WI38 (cell line): ENCODE measurements at regions not wholly inside any gene's neighbourhood (a gene's known extent, or its start where the extent isn't known, plus 50 kb on each side); places are given as distances from the start of the nearest gene placed in this dataset.

Experiments
- H3K4me3 ChIP-seq: 2 replicates; pipeline ENCODE4 v1.5.1; 2011; ENCODE audit warnings: low read depth, mild to moderate bottlenecking, control low read depth, low read length
- TF ChIP-seq, protein P1 (sequence below): IDR thresholded peaks from 2 replicates; pipeline ENCODE4 v1.5.1; 2012; ENCODE audit warnings: low read depth, mild to moderate bottlenecking, control low read depth, low read length

DNA sequence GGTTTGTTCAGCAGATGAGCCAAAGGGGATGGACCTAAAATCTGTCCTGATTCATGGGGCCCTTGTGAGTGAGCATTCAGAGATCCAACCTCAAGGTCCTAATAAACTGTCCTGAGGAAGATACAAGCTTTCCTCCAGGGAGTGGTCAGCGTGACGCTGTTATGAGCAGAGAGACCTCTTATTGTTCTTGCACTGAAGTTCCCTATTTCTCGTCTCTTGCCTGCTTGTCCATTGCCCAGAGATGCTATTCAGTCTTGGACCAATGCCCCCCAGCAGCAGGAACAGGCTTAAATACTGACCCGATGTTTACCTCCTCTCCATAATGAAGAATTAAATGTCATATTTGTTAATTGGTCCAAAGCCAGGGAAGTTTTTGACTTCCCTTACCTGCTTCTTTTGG is 225.2 kb upstream of the PGR start:
- H3K4me3 ChIP-seq: no peak overlapping the region
- TF ChIP-seq, protein P1, sequence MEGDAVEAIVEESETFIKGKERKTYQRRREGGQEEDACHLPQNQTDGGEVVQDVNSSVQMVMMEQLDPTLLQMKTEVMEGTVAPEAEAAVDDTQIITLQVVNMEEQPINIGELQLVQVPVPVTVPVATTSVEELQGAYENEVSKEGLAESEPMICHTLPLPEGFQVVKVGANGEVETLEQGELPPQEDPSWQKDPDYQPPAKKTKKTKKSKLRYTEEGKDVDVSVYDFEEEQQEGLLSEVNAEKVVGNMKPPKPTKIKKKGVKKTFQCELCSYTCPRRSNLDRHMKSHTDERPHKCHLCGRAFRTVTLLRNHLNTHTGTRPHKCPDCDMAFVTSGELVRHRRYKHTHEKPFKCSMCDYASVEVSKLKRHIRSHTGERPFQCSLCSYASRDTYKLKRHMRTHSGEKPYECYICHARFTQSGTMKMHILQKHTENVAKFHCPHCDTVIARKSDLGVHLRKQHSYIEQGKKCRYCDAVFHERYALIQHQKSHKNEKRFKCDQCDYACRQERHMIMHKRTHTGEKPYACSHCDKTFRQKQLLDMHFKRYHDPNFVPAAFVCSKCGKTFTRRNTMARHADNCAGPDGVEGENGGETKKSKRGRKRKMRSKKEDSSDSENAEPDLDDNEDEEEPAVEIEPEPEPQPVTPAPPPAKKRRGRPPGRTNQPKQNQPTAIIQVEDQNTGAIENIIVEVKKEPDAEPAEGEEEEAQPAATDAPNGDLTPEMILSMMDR: no peak

DNA sequence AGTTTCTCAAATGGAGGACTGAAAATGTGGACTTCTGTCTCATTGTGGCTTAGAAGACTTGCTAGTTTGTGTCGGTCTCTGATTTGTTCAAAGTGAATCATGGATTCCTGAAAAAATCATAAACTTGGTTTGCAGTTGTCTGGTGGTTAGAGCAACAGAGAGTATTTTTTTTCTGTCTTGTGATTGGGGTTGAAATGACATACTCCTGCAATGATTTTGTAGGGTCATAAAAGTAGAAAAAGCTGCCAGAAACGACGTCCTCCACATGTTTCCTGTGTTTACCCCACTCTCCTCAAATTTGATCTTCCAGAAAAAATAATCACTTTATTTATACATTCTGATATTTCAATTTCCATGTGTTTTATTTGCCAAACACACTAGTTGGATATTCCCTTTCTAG is 219.2 kb upstream of the PGR start:
- H3K4me3 ChIP-seq: no peak overlapping the region
- TF ChIP-seq, protein P1: no peak

DNA sequence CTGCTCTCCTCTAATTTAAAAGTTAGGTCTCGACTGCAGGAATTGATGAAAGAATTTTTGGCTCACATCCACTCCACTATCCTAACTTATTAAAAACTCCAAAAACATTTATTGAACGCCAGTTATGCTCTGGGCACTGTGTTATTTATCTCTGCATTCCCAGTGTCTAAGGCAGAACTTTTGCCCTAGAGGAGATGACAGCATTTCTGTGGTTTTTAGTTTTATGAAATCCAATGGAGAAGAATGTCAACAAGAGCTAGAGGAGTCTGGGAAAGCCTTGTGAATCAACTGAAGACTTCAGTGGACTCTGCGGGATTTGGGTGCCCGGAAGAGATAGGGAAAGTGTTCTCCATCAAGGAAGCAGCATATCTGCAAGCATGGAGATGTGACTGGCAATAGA is 217.0 kb upstream of the PGR start:
- TF ChIP-seq, protein P1: no peak

DNA sequence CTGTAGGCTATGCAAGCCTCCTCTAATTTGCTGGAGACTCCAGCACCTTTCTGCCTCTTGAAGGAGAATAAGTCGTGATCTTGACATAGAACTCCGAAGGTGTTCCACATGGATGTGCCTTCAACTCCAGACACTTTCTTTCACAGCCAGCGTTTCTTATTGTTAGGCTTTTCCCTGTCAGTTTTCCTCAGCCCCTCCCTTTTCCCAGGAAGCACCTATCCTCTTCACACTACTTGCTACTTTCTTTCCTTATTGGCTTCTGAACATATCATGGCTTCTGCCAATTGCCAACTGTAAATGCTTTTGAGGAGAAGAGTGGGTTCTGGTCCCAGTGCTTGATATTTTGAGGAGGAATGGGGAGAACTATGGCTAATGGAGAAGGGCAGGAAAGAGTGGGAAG is 216.3 kb upstream of the PGR start:
- H3K4me3 ChIP-seq: no peak overlapping the region
- TF ChIP-seq, protein P1: no peak

More for the DNA sequence above, 217.0 kb upstream of the PGR start:
- no peak overlapping the region for H3K4me3 ChIP-seq

DNA sequence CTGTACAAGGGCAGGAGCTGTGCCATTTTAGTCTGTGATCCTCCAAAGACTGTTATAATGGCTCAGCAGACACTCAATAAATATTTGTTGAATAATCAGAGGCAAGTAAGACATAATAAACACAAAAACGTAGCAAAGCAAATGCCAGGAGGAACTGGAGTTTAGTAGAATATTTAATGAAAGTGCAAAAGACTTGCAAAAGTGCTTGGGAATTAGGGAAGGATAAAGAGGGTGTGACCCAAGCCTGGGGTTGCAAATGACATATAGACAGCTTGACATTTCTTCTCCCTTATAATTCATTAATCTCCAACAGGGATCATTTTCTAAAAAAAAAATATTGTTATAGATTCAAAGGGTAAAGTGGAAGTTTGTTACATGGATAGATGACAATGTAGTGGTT is 212.7 kb upstream of the PGR start:
- TF ChIP-seq, protein P1: no peak
- no peak overlapping the region for H3K4me3 ChIP-seq

DNA sequence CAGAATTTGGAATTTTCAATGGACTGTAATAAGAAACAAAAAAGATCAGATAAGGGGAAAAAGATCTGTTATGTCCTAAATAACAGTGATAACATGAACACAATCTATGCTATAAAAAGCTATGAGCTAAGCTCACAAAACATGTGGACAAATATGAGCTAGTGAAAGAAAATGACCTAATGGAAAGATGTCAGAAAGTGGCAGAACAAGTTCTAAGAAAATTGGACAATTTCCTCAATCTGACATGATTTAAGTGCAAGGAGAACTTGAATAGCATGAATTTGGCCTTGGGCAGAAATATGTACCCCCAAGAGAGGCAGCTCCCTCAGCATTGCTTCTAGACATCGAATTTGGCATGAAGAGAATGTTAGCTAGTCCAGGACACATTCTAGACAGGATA is 212.0 kb upstream of the PGR start:
- H3K4me3 ChIP-seq: no peak overlapping the region
- TF ChIP-seq, protein P1: no peak

DNA sequence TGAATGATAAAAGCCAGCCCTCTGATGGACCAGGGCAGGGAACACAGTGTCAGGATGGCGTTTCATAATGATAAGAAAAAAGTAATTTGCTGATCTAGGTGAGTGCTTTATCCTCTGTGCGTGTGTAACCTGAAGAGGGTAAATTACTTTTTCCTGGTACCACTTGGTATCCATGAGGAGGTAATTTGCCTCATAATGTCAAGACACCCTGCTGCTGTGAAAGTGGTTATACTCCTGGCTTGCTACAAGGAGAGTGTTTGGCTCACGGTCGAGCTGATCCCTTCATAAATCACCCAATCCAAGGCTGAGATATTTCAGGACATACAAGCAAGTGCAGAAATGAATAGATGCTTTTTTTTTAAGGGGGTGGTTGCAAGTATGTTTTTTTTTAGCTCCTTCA is 207.2 kb upstream of the PGR start:
- H3K4me3 ChIP-seq: no peak overlapping the region
- TF ChIP-seq, protein P1: no peak
